OCI-LY7 (cell line): ENCODE measurements at regions not wholly inside any gene's neighbourhood (a gene's known extent, or its start where the extent isn't known, plus 50 kb on each side); places are given as distances from the start of the nearest gene placed in this dataset.

Experiments
- BruUV-seq: library from RNA; stranded (reverse); fragments of 400-500 nt; replicated peaks from 2 replicates; lab custom pipeline; 2021; lab: Mats Ljungman, UMichigan
- CTCF ChIA-PET: fragments of 300-600 bp; sonication (Branson Sonifier 250); formaldehyde crosslinking; loops from one replicate; lab custom pipeline; 2022; ENCODE audit warnings: antibody characterized with exemption; ENCODE audit not compliant: unreplicated experiment; lab: Charles Lee
- POLR2A ChIA-PET: fragments of 300-600 bp; sonication (Branson Sonifier 250); formaldehyde crosslinking; loops from one replicate; lab custom pipeline; 2022; ENCODE audit warnings: antibody characterized with exemption; lab: Charles Lee
- DNase-seq: peaks from one replicate; pipeline ENCODE4 v3.0.0-alpha.2; 2015; ENCODE audit warnings: low spot score
- H2AFZ ChIP-seq: fragments of 200-600 bp; sonication (generic), shearing (Covaris generic); 2 replicates; pipeline ENCODE4 v1.6.1; 2014; ENCODE audit warnings: mild to moderate bottlenecking, antibody characterized with exemption, low read length, moderate library complexity
- H3K27ac ChIP-seq: fragments of 200-600 bp; sonication (generic); 2 replicates; pipeline ENCODE4 v1.5.1; 2014; ENCODE audit warnings: mixed run types, low read depth, mild to moderate bottlenecking, moderate library complexity, low read length, inconsistent platforms; ENCODE audit not compliant: poor library complexity, severe bottlenecking
- H3K36me3 ChIP-seq: fragments of 200-600 bp; sonication (generic); 2 replicates; pipeline ENCODE4 v1.6.1; 2014; ENCODE audit warnings: mild to moderate bottlenecking, antibody characterized with exemption, low read length, moderate library complexity, mixed read lengths; ENCODE audit not compliant: insufficient read depth
- H3K4me1 ChIP-seq: fragments of 200-600 bp; sonication (generic); 2 replicates; pipeline ENCODE4 v1.5.1; 2014; ENCODE audit warnings: mild to moderate bottlenecking, low read length; ENCODE audit not compliant: insufficient read depth, poor library complexity, severe bottlenecking
- H3K4me2 ChIP-seq: fragments of 200-600 bp; sonication (generic); 2 replicates; pipeline ENCODE4 v1.6.1; 2014; ENCODE audit warnings: mild to moderate bottlenecking, low read length
- H3K4me3 ChIP-seq: fragments of 200-600 bp; sonication (generic); 2 replicates; pipeline ENCODE4 v1.5.1; 2014; ENCODE audit warnings: mild to moderate bottlenecking, low read depth, low read length; ENCODE audit not compliant: poor library complexity, severe bottlenecking
- H3K79me2 ChIP-seq: fragments of 200-600 bp; sonication (generic); 2 replicates; pipeline ENCODE4 v1.6.1; 2016; ENCODE audit warnings: low read depth, mild to moderate bottlenecking, low read length, moderate library complexity, mixed read lengths; ENCODE audit not compliant: insufficient read depth
- H3K9me2 ChIP-seq: fragments of 200-600 bp; sonication (generic); 2 replicates; pipeline ENCODE4 v1.6.1; 2016; ENCODE audit warnings: mild to moderate bottlenecking, low read length, mixed read lengths; ENCODE audit not compliant: insufficient read depth
- H3K9me3 ChIP-seq: fragments of 200-600 bp; sonication (generic); 2 replicates; pipeline ENCODE4 v1.6.1; 2014; ENCODE audit warnings: mild to moderate bottlenecking, mixed run types, low read length, mixed read lengths
- H4K20me1 ChIP-seq: fragments of 200-600 bp; sonication (generic); 2 replicates; pipeline ENCODE4 v1.6.1; 2014; ENCODE audit warnings: mild to moderate bottlenecking, antibody characterized with exemption, low read length, moderate library complexity, mixed read lengths; ENCODE audit not compliant: insufficient read depth
- CTCF ChIP-seq: fragments of 200-600 bp; sonication (generic); conservative IDR thresholded peaks from 2 replicates; pipeline ENCODE4 v1.5.1; 2014; ENCODE audit warnings: mild to moderate bottlenecking, antibody characterized with exemption, low read length, moderate library complexity, mixed read lengths
- EZH2phosphoT487 ChIP-seq: fragments of 200-600 bp; sonication (generic); IDR thresholded peaks from 2 replicates; pipeline ENCODE4 v1.6.1; 2018; ENCODE audit warnings: low read depth, borderline replicate concordance, mild to moderate bottlenecking, mixed run types, antibody characterized with exemption, low read length, moderate library complexity, mixed read lengths
- intact Hi-C: fragments of 100-400 bp; cut with micrococcal nuclease; formaldehyde crosslinking; loops from one replicate; pipeline ENCODE4 v1.10.0; 2022; ENCODE audit not compliant: unreplicated experiment

GRCh38 chr5:72711351-72711750 is 105.1 kb upstream of the TNPO1 start:
- POLR2A ChIA-PET = interaction anchor here (0.5 to 1.1 kb wide), 4 partner anchors 13 to 1161 kb away, joined by 3 read pairs; no protein-coding TSS in a partner anchor
- Histone ChIP-seq H3K27ac (no peak overlapping the region), H3K4me2 (peak overlapping the region; percentile 51), H4K20me1 (no peaks in the 10 kb centered on the region), H3K36me3 (no peaks in the 10 kb centered on the region), H3K79me2 (no peaks in the 10 kb centered on the region), H2AFZ (no peak overlapping the region), H3K4me1 (peaks cover 20% of the 10 kb centered on the region), H3K4me3 (peak overlapping the region; percentile 28), H3K9me2 (no peaks in the 10 kb centered on the region), H3K9me3 (no peaks in the 10 kb centered on the region)
- no peak for TF ChIP-seq CTCF
- TF ChIP-seq EZH2phosphoT487 = no peak
- peak; percentile 4 for DNase-seq
- BruUV-seq = no TSS peak
- CTCF ChIA-PET = no interaction called here
- intact Hi-C loops = no loop called here

- H3K36me3 ChIP-seq = no peaks in the 10 kb centered on the region
- POLR2A ChIA-PET = no interaction called here
- no peak for DNase-seq
- BruUV-seq = no TSS peak
- H4K20me1 ChIP-seq = no peaks in the 10 kb centered on the region
- TF ChIP-seq EZH2phosphoT487 (no peak), CTCF (no peak)
- no peak overlapping the region for H3K4me2 ChIP-seq
- no peaks in the 10 kb centered on the region for H3K9me3 ChIP-seq
- intact Hi-C loops = no loop called here
- no peaks in the 10 kb centered on the region for H3K9me2 ChIP-seq
- H3K4me3 ChIP-seq = no peak overlapping the region
- H2AFZ ChIP-seq = no peak overlapping the region
- no peaks in the 10 kb centered on the region for H3K79me2 ChIP-seq
- CTCF ChIA-PET = no interaction called here
- no peak overlapping the region for H3K27ac ChIP-seq
- H3K4me1 ChIP-seq = peaks cover 20% of the 10 kb centered on the region
These were observed 107.1 kb upstream of the TNPO1 start for GRCh38 chr5:72709341-72709740.

GRCh38 chr5:72705178-72705577 is 111.3 kb upstream of the TNPO1 start:
- Histone ChIP-seq H3K9me3 (no peaks in the 10 kb centered on the region), H3K9me2 (0 out of 2 replicates have a peak, but pooled peaks cover 4% of the 10 kb centered on the region), H3K27ac (no peak overlapping the region), H3K4me3 (no peak overlapping the region), H4K20me1 (no peaks in the 10 kb centered on the region), H3K4me1 (peaks cover 3% of the 10 kb centered on the region), H3K4me2 (no peak overlapping the region), H2AFZ (no peak overlapping the region), H3K79me2 (no peaks in the 10 kb centered on the region), H3K36me3 (no peaks in the 10 kb centered on the region)
- ChIA-PET POLR2A (interaction anchor here (0.7 kb wide), 1 partner anchor 37 kb away, joined by 3 read pairs; no protein-coding TSS in a partner anchor), CTCF (no interaction called here)
- intact Hi-C loops = no loop called here
- no TSS peak for BruUV-seq
- TF ChIP-seq EZH2phosphoT487 (no peak), CTCF (no peak)
- no peak for DNase-seq
